ENCODE measurements at regions not wholly inside any gene's neighbourhood (a gene's known extent, or its start where the extent isn't known, plus 50 kb on each side); places are given as distances from the start of the nearest gene placed in this dataset.
A peak's percentile ranks its signal among the peaks of the same experiment; 100 is the strongest.

DNA sequence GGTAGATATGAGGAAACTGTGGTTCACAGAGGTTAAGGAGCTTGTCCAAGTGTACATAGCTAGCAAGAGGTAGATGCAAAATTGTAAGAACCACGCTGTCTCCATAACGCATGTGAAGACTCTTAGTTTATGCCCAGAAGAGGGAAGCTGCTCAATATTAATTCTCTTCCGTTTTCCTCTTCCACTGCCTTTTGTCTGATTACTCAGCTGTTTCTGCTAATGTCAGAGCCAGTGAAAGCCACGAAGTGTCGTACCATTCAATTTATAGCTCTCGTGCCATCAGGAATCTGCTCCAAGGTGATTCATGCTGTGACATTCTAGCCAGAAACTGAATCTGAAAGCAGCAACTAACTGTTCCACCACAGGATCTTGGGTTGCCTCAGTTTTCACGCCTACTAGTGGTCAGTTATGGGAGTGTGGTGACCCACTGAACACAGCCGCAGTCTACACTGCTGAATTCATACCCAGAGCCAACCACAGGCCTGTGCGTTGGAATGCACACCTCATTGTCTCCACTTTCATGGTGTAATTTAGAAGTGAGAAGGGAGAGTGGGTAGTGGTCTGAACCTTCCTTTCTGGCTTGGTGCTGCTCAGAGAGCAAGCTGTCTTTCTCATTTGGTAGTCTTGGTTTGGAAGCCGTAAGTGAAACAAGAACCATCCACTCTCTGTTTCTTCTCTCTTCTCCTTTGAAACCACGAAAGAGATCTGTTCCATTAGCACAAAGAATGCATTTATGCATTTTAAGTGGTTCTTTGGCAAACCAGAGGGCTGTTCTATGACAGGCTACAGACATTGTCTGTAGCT is 74.2 kb upstream of the NAP1L1 start:
- intact Hi-C loops (cut with micrococcal nuclease; ENCODE audit: unreplicated experiment) (loop anchor here (1.0 to 5.0 kb wide), 5 partner anchors 76 to 632 kb away; partner anchors contain the start of gene NAP1L1), in situ Hi-C loops (cut with HindIII; ENCODE audit: extremely low pct_ligation_motif_present, low pct_unique_long_range_greater_than_20kb) (no loop called here)
- Histone ChIP-seq H3K9me3 (ENCODE audit: low read length) (no peaks in the 10 kb centered on the region), H3K79me2 (ENCODE audit: insufficient read depth, low read length) (no peaks in the 10 kb centered on the region), H3K4me1 (ENCODE audit: insufficient read depth, low read length) (0 out of 2 replicates have a peak, but pooled peaks cover 4% of the 10 kb centered on the region), H4K20me1 (ENCODE audit: insufficient read depth, low read length) (no peaks in the 10 kb centered on the region), H3K4me2 (ENCODE audit: low read depth, low read length) (peak overlapping the region; percentile 70), H2AFZ (ENCODE audit: low read length) (peak overlapping the region; percentile 79), H3K27ac (ENCODE audit: extremely low read length, insufficient read depth, low read length) (no peak overlapping the region), H3K4me3 (replicated peaks in 1 of 3; ENCODE audit: insufficient read depth in 1 of 3, low read depth in 2 of 3, low read length in 3 of 3) (peak overlapping the region in 1 of 3 experiments; percentile 39; a peak in 1 of 6 replicates), H3K36me3 (replicated peaks in 1 of 2; ENCODE audit: control insufficient read depth in 1 of 2, insufficient read depth in 2 of 2, low read length in 2 of 2) (no peaks in the 10 kb centered on the region), H3K27me3 (ENCODE audit: control insufficient read depth in 1 of 2, insufficient read depth in 2 of 2, low read length in 2 of 2) (no peaks in the 10 kb centered on the region; a peak in 1 of 5 replicates), H3K9ac (ENCODE audit: insufficient read depth, low read depth, low read length) (no peak overlapping the region)
- DNase-seq (ENCODE audit: low spot score), result peak; percentile 53
- WGBS (ENCODE audit: low lambda C conversion rate), result 21% methylated on average over 11 of the region's 11 CpGs
- FAIRE-seq, result peak; percentile 89
- ChIA-PET POLR2A (no interaction called here), CTCF (ENCODE audit: low intra/inter-chr PET ratio, low total read pairs) (interaction anchor here (1.1 to 1.5 kb wide), 3 partner anchors 297 to 632 kb away, joined by 4 to 5 read pairs (median 4); no protein-coding TSS in a partner anchor)
- peak; percentile 100 for ATAC-seq
- BruUV-seq (replicated peaks), result no TSS peak
- peak; percentile 36; the same call in 1 of the 2 replicates for TF ChIP-seq HMG20A (CRISPR knock-in tag; IDR thresholded peaks at IDR 0.05; ENCODE audit: borderline replicate concordance)
- TF ChIP-seq, protein P1, sequence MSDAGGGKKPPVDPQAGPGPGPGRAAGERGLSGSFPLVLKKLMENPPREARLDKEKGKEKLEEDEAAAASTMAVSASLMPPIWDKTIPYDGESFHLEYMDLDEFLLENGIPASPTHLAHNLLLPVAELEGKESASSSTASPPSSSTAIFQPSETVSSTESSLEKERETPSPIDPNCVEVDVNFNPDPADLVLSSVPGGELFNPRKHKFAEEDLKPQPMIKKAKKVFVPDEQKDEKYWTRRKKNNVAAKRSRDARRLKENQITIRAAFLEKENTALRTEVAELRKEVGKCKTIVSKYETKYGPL (CRISPR knock-in tag; IDR thresholded peaks at IDR 0.05), result no peak
- TF ChIP-seq STAG1 (CRISPR knock-in tag; IDR thresholded peaks at IDR 0.05), result peak; percentile 85
- TF ChIP-seq POGZ (CRISPR knock-in tag; IDR thresholded peaks at IDR 0.05), result 0 out of 2 replicates have a peak, but pooled peaks have one; percentile 17
- TF ChIP-seq, protein P2, sequence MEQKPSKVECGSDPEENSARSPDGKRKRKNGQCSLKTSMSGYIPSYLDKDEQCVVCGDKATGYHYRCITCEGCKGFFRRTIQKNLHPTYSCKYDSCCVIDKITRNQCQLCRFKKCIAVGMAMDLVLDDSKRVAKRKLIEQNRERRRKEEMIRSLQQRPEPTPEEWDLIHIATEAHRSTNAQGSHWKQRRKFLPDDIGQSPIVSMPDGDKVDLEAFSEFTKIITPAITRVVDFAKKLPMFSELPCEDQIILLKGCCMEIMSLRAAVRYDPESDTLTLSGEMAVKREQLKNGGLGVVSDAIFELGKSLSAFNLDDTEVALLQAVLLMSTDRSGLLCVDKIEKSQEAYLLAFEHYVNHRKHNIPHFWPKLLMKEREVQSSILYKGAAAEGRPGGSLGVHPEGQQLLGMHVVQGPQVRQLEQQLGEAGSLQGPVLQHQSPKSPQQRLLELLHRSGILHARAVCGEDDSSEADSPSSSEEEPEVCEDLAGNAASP (CRISPR knock-in tag; IDR thresholded peaks at IDR 0.05; ENCODE audit: borderline replicate concordance), result 0 out of 2 replicates have a peak, but pooled peaks have one; percentile 11
- no peak for TF ChIP-seq ZSCAN25 (CRISPR knock-in tag; IDR thresholded peaks at IDR 0.05)
- TF ChIP-seq ZFP82 (CRISPR knock-in tag; IDR thresholded peaks at IDR 0.05; ENCODE audit: borderline replicate concordance), result no peak
- TF ChIP-seq ZNF543 (CRISPR knock-in tag; IDR thresholded peaks at IDR 0.05), result no peak
- no peak for TF ChIP-seq CBX2 (IDR thresholded peaks at IDR 0.05; ENCODE audit: low read depth, low read length)
- 0 out of 2 replicates have a peak, but pooled peaks have one; percentile 62 for TF ChIP-seq CBX2 (CRISPR knock-in tag; IDR thresholded peaks at IDR 0.05; ENCODE audit: low read depth)
- TF ChIP-seq, protein P3, sequence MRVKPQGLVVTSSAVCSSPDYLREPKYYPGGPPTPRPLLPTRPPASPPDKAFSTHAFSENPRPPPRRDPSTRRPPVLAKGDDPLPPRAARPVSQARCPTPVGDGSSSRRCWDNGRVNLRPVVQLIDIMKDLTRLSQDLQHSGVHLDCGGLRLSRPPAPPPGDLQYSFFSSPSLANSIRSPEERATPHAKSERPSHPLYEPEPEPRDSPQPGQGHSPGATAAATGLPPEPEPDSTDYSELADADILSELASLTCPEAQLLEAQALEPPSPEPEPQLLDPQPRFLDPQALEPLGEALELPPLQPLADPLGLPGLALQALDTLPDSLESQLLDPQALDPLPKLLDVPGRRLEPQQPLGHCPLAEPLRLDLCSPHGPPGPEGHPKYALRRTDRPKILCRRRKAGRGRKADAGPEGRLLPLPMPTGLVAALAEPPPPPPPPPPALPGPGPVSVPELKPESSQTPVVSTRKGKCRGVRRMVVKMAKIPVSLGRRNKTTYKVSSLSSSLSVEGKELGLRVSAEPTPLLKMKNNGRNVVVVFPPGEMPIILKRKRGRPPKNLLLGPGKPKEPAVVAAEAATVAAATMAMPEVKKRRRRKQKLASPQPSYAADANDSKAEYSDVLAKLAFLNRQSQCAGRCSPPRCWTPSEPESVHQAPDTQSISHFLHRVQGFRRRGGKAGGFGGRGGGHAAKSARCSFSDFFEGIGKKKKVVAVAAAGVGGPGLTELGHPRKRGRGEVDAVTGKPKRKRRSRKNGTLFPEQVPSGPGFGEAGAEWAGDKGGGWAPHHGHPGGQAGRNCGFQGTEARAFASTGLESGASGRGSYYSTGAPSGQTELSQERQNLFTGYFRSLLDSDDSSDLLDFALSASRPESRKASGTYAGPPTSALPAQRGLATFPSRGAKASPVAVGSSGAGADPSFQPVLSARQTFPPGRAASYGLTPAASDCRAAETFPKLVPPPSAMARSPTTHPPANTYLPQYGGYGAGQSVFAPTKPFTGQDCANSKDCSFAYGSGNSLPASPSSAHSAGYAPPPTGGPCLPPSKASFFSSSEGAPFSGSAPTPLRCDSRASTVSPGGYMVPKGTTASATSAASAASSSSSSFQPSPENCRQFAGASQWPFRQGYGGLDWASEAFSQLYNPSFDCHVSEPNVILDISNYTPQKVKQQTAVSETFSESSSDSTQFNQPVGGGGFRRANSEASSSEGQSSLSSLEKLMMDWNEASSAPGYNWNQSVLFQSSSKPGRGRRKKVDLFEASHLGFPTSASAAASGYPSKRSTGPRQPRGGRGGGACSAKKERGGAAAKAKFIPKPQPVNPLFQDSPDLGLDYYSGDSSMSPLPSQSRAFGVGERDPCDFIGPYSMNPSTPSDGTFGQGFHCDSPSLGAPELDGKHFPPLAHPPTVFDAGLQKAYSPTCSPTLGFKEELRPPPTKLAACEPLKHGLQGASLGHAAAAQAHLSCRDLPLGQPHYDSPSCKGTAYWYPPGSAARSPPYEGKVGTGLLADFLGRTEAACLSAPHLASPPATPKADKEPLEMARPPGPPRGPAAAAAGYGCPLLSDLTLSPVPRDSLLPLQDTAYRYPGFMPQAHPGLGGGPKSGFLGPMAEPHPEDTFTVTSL (CRISPR knock-in tag; IDR thresholded peaks at IDR 0.05; ENCODE audit: borderline replicate concordance), result no peak
- no peak for TF ChIP-seq SOX6 (IDR thresholded peaks at IDR 0.05)
- peak; percentile 31; the same call in 1 of the 2 replicates for TF ChIP-seq SOX6 (CRISPR knock-in tag; IDR thresholded peaks at IDR 0.05)
- TF ChIP-seq ZNF777 (CRISPR knock-in tag; IDR thresholded peaks at IDR 0.05), result no peak
